ENCODE measurements at regions not wholly inside any gene's neighbourhood (a gene's known extent, or its start where the extent isn't known, plus 50 kb on each side); places are given as distances from the start of the nearest gene placed in this dataset.

- TF ChIP-seq POLR2AphosphoS5 (IDR thresholded peaks at IDR 0.05; ENCODE audit: low read length) (no peak), HCFC1 (IDR thresholded peaks at IDR 0.05; ENCODE audit: low read length) (no peak), RELA (IDR thresholded peaks at IDR 0.05; ENCODE audit: borderline replicate concordance, partially characterized antibody) (no peak), E2F8 (IDR thresholded peaks at IDR 0.05; ENCODE audit: low read depth, partially characterized antibody) (no peak), ATF3 (IDR thresholded peaks at IDR 0.05; ENCODE audit: borderline replicate concordance, extremely low read depth, low read depth, low read length) (no peak), USF2 (IDR thresholded peaks at IDR 0.05; ENCODE audit: borderline replicate concordance, low read depth, low read length) (no peak), HDAC2 (IDR thresholded peaks at IDR 0.05) (no peak), MEF2A (IDR thresholded peaks at IDR 0.05; ENCODE audit: insufficient read depth, low read depth, low read length) (no peak), BCLAF1 (IDR thresholded peaks at IDR 0.05) (no peak), KAT2A (conservative IDR thresholded peaks at IDR 0.05; ENCODE audit: control insufficient read depth, low read depth, low read length) (no peak), HDGF (IDR thresholded peaks at IDR 0.05) (no peak), TARDBP (IDR thresholded peaks at IDR 0.05; ENCODE audit: borderline replicate concordance) (no peak), SMARCA5 (IDR thresholded peaks at IDR 0.05) (no peak), EZH2 (IDR thresholded peaks at IDR 0.05; ENCODE audit: borderline replicate concordance, control insufficient read depth, low read depth, low read length) (no peak)
- intact Hi-C loops (cut with micrococcal nuclease; ENCODE audit: unreplicated experiment) (no loop called here), in situ Hi-C loops (cut with MboI) (loop anchor here (5.0 kb wide), 1 partner anchor 352 kb away; no protein-coding TSS in a partner anchor)
- Histone ChIP-seq H3K9ac (ENCODE audit: control insufficient read depth, insufficient read depth, low read length) (no peak overlapping the region), H2AFZ (ENCODE audit: control insufficient read depth, low read depth, low read length) (no peak overlapping the region), H3K27me3 (replicated peaks in 1 of 2; ENCODE audit: control insufficient read depth in 2 of 2, insufficient read depth in 2 of 2, low read length in 1 of 2) (no peaks in the 10 kb centered on the region), H3K9me3 (replicated peaks; ENCODE audit: control insufficient read depth, insufficient read depth, low read length) (no peaks in the 10 kb centered on the region; the same call in 2 of the 3 replicates), H3K79me2 (ENCODE audit: control insufficient read depth, insufficient read depth, low read length) (no peaks in the 10 kb centered on the region), H4K20me1 (ENCODE audit: control insufficient read depth, insufficient read depth) (no peaks in the 10 kb centered on the region), H3K27ac (ENCODE audit: control insufficient read depth, insufficient read depth) (no peak overlapping the region), H3K4me2 (ENCODE audit: control insufficient read depth, insufficient read depth) (no peak overlapping the region), H3K36me3 (ENCODE audit: control insufficient read depth in 2 of 2, insufficient read depth in 2 of 2, low read length in 1 of 2) (no peaks in the 10 kb centered on the region), H3K4me1 (ENCODE audit: control insufficient read depth, insufficient read depth, low read length) (no peaks in the 10 kb centered on the region), H3K4me3 (no peak overlapping the region)
- ChIA-PET SMC1A (ENCODE audit: uncharacterized antibody, unreplicated experiment) (interaction anchor here (0.8 to 5.1 kb wide), 2 partner anchors 285 to 350 kb away, joined by 3 to 32 read pairs; no protein-coding TSS in a partner anchor), RAD21 (ENCODE audit: unreplicated experiment) (interaction anchor here (0.5 to 1.3 kb wide), 2 partner anchors 546 to 629 kb away, joined by 3 to 5 read pairs; no protein-coding TSS in a partner anchor), POLR2A (no interaction called here), CTCF (interaction anchor here (1.3 to 6.4 kb wide), 7 partner anchors 13 to 556 kb away, joined by 5 to 100 read pairs (median 34); no protein-coding TSS in a partner anchor)
- WGBS (ENCODE audit: insufficient coverage, insufficient replicate concordance, low lambda C conversion rate, missing lambda C conversion rate), result 35% methylated on average over 5 of the region's 5 CpGs
- FAIRE-seq (no peak), ATAC-seq (no peak), DNase-seq (ENCODE audit: low read depth, low spot score) (no peak)
- no TSS peak for BruUV-seq (replicated peaks)
Observed at GRCh38 chr20:22689266-22689665, 104.9 kb upstream of the FOXA2 start.

Data from GM12878 (cell line).